Endothelial cell of umbilical vein (primary cell): ENCODE measurements at regions not wholly inside any gene's neighbourhood (a gene's known extent, or its start where the extent isn't known, plus 50 kb on each side); places are given as distances from the start of the nearest gene placed in this dataset.

ENCODE experiments used
- BruUV-seq: library from RNA; stranded (reverse); fragments of 400-500 nt; replicated peaks from 2 replicates; lab custom pipeline; 2021; lab: Mats Ljungman, UMichigan
- CTCF ChIA-PET: fragments of 300-600, 350-600 bp; sonication (Branson Sonifier 250); formaldehyde crosslinking; loops from one replicate; lab custom pipeline; 2021; ENCODE audit warnings: antibody characterized with exemption, inconsistent platforms; lab: Charles Lee
- POLR2A ChIA-PET: fragments of 300-600, 350-600 bp; sonication (Branson Sonifier 250); formaldehyde crosslinking; loops from one replicate; lab custom pipeline; 2021; ENCODE audit warnings: antibody characterized with exemption, inconsistent platforms; lab: Charles Lee
- DNase-seq: peaks from one replicate; pipeline ENCODE4 v3.0.0-alpha.2; 2011; ENCODE audit warnings: low read depth, low spot score
- FAIRE-seq: peaks from 2 replicates; lab custom pipeline; 2011; peaks lifted over from hg19 to GRCh38; lab: Jason Lieb, UNC
- H2AFZ ChIP-seq: 2 replicates; pipeline ENCODE4 v1.6.0; 2012; ENCODE audit warnings: low read depth, low read length, control low read depth, inconsistent platforms
- H3K27ac ChIP-seq: 2 replicates; pipeline ENCODE4 v1.5.1; 2011; ENCODE audit warnings: low read depth, mild to moderate bottlenecking, control low read depth, low read length, moderate library complexity; ENCODE audit not compliant: insufficient read depth
- H3K27me3 ChIP-seq, 2 experiments: 2 replicates each; pipeline versions ENCODE4 v1.6.0 to v1.6.1; 2011; ENCODE audit warnings: low read length in 2 of 2, mixed read lengths in 1 of 2; ENCODE audit not compliant: control insufficient read depth in 2 of 2, insufficient read depth in 2 of 2
- H3K36me3 ChIP-seq, 2 experiments: 2 replicates in 1 of 2; 3 replicates in 1 of 2; pipeline ENCODE4 v1.5.1; 2011; ENCODE audit warnings: low read length in 2 of 2, mild to moderate bottlenecking in 1 of 2, moderate library complexity in 1 of 2; ENCODE audit not compliant: control insufficient read depth in 2 of 2, insufficient read depth in 2 of 2; ENCODE audit errors: extremely low read depth in 1 of 2
- H3K4me1 ChIP-seq: 3 replicates; pipeline ENCODE4 v1.5.1; 2011; ENCODE audit warnings: mild to moderate bottlenecking, low read length; ENCODE audit not compliant: control insufficient read depth, insufficient read depth; ENCODE audit errors: extremely low read depth
- H3K4me2 ChIP-seq: 2 replicates; pipeline ENCODE4 v1.6.1; 2011; ENCODE audit warnings: low read length, control low read depth, mixed read lengths; ENCODE audit not compliant: insufficient read depth
- H3K4me3 ChIP-seq, 3 experiments: fragments of 200-600 bp in 1 of 3; sonication (generic), shearing (Covaris generic) in 1 of 3; replicated peaks in 1 of 3; 2 replicates each; pipeline ENCODE4 v1.5.1; 2011 to 2016; ENCODE audit warnings: control low read depth in 3 of 3, low read length in 3 of 3, mild to moderate bottlenecking in 2 of 3, inconsistent platforms in 1 of 3, low read depth in 1 of 3, moderate library complexity in 1 of 3; ENCODE audit not compliant: insufficient read depth in 1 of 3
- H3K79me2 ChIP-seq: 2 replicates; pipeline ENCODE4 v1.6.0; 2012; ENCODE audit warnings: low read length, inconsistent platforms; ENCODE audit not compliant: control insufficient read depth, insufficient read depth
- H3K9ac ChIP-seq: replicated peaks from 2 replicates; pipeline ENCODE3; 2011; ENCODE audit warnings: low read length, control low read depth; ENCODE audit not compliant: insufficient read depth; ENCODE audit errors: extremely low read depth
- H3K9me1 ChIP-seq: replicated peaks from 3 replicates; pipeline ENCODE4 v1.6.0; 2011; ENCODE audit warnings: mild to moderate bottlenecking, low read length; ENCODE audit not compliant: control insufficient read depth, insufficient read depth; ENCODE audit errors: extremely low read depth
- H3K9me3 ChIP-seq: replicated peaks from 2 replicates; pipeline ENCODE4 v1.5.1; 2012; ENCODE audit warnings: low read length, inconsistent platforms; ENCODE audit not compliant: control insufficient read depth, insufficient read depth
- H4K20me1 ChIP-seq: replicated peaks from 2 replicates; pipeline ENCODE3; 2011; ENCODE audit warnings: mild to moderate bottlenecking, low read length; ENCODE audit not compliant: control insufficient read depth, insufficient read depth; ENCODE audit errors: extremely low read depth
- CTCF ChIP-seq, 2 donors: IDR thresholded peaks; 1 replicate in 1 of 2; 2 replicates in 1 of 2; pipeline ENCODE4 v1.5.1; 2011; ENCODE audit warnings: low read length in 2 of 2, mild to moderate bottlenecking in 2 of 2, moderate library complexity in 2 of 2, control low read depth in 1 of 2, inconsistent platforms in 1 of 2, low read depth in 1 of 2; ENCODE audit not compliant: insufficient read depth in 1 of 2; ENCODE audit errors: extremely low read depth in 1 of 2
- EZH2 ChIP-seq: IDR thresholded peaks from 2 replicates; pipeline ENCODE4 v1.6.1; 2012; ENCODE audit warnings: borderline replicate concordance, low read depth, mild to moderate bottlenecking, moderate library complexity, low read length, inconsistent platforms; ENCODE audit not compliant: severe bottlenecking
- FOS ChIP-seq: IDR thresholded peaks from 2 replicates; pipeline ENCODE4 v1.6.1; 2011; ENCODE audit warnings: mild to moderate bottlenecking, low read length, moderate library complexity, borderline replicate concordance; ENCODE audit not compliant: insufficient read depth
- GATA2 ChIP-seq: IDR thresholded peaks from 2 replicates; pipeline ENCODE4 v1.7.0; 2011; ENCODE audit warnings: low read depth, mild to moderate bottlenecking, moderate library complexity, mixed read lengths, low read length; ENCODE audit not compliant: insufficient read length, insufficient read depth
- JUN ChIP-seq: IDR thresholded peaks from 2 replicates; pipeline ENCODE4 v1.6.1; 2011; ENCODE audit warnings: borderline replicate concordance, low read depth; ENCODE audit not compliant: insufficient read length, insufficient read depth
- MYC ChIP-seq: IDR thresholded peaks from one replicate; pipeline ENCODE4 v1.6.1; 2011; ENCODE audit warnings: mild to moderate bottlenecking, low read depth, low read length
- POLR2A ChIP-seq: IDR thresholded peaks from 2 replicates; pipeline ENCODE4 v1.6.1; 2012; ENCODE audit warnings: low read depth, mild to moderate bottlenecking, control low read depth, low read length
- POLR2AphosphoS5 ChIP-seq: IDR thresholded peaks from 2 replicates; pipeline ENCODE4 v1.6.1; 2012; ENCODE audit warnings: low read depth, mild to moderate bottlenecking, control low read depth, low read length, moderate library complexity; ENCODE audit not compliant: insufficient read depth
- dilution Hi-C: fragments of 300-500 bp; cut with MboI; formaldehyde crosslinking; loops from one replicate; pipeline ENCODE4 v1.15.0; 2019; ENCODE audit warnings: low sequenced_read_pairs; ENCODE audit not compliant: extremely low pct_ligation_motif_present
- intact Hi-C: fragments of 100-400 bp; cut with micrococcal nuclease; formaldehyde crosslinking; loops from one replicate; pipeline ENCODE4 v1.10.0; 2022
- TF ChIP-seq, protein P1 (sequence below): IDR thresholded peaks from 2 replicates; pipeline ENCODE4 v1.6.1; 2011; ENCODE audit not compliant: insufficient read depth, insufficient read length

- TF ChIP-seq JUN = no peak
- TF ChIP-seq POLR2A = no peak
- TF ChIP-seq, protein P1, sequence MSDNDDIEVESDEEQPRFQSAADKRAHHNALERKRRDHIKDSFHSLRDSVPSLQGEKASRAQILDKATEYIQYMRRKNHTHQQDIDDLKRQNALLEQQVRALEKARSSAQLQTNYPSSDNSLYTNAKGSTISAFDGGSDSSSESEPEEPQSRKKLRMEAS = no peak
- no peak for TF ChIP-seq CTCF (IDR thresholded peaks at IDR 0.05; ENCODE audit: extremely low read depth in 1 of 2, insufficient read depth in 1 of 2, low read depth in 1 of 2, low read length in 2 of 2)
- TF ChIP-seq MYC = no peak
- no peak for TF ChIP-seq EZH2
- no peak for TF ChIP-seq POLR2AphosphoS5
- no peak for TF ChIP-seq GATA2
- TF ChIP-seq FOS = no peak
- no peaks in the 10 kb centered on the region for H3K4me1 ChIP-seq
- H2AFZ ChIP-seq = no peak overlapping the region
- peaks cover 4% of the 10 kb centered on the region in 2 experiments for H3K27me3 ChIP-seq
- no peaks in the 10 kb centered on the region for H4K20me1 ChIP-seq
- no peaks in the 10 kb centered on the region for H3K9me3 ChIP-seq
- no peak overlapping the region for H3K9ac ChIP-seq
- no peak for FAIRE-seq
- intact Hi-C loops = no loop called here
- no TSS peak for BruUV-seq
- H3K36me3 ChIP-seq = no peaks in the 10 kb centered on the region
- no peak overlapping the region for H3K4me3 ChIP-seq
- ChIA-PET CTCF (interaction anchor here (0.6 to 10.1 kb wide), 8 partner anchors 8 to 1059 kb away, joined by 3 to 162 read pairs (median 3); no protein-coding TSS in a partner anchor), POLR2A (no interaction called here)
- no peaks in the 10 kb centered on the region for H3K9me1 ChIP-seq
- H3K79me2 ChIP-seq = no peaks in the 10 kb centered on the region
- dilution Hi-C loops = no loop called here
- H3K27ac ChIP-seq = no peak overlapping the region
- H3K4me2 ChIP-seq = no peak overlapping the region
- DNase-seq = no peak
These were observed 128.0 kb upstream of the EPB41L4A start for GRCh38 chr5:112546946-112547592.
